ENCODE measurements at regions not wholly inside any gene's neighbourhood (a gene's known extent, or its start where the extent isn't known, plus 50 kb on each side); places are given as distances from the start of the nearest gene placed in this dataset.
"Not testable (repeated sequence)": the region's sequence is repeated elsewhere in the genome, so short reads cannot be mapped to it uniquely, and the experiment has no call there.

DNA sequence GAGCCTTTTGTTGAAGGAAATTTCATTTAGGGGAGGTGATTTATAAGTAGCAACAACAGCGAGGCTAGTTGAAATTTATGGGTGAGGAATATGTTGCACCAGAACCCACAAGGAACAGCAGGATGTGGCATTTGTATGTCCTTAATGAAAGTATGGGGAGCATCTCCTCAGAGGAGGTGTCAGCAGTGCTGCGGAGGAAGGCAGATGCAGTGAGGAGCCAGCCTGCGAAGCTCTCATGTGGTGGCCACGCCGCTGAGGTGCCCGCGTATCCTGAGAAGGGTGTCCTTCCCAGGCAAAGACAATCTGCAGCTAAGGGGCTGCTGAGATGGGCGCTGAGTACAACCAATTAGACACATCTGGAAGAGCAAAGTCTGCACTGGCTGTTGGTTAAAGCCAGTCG, 178.9 kb downstream of the POTEB start:
- TF ChIP-seq, protein P1, sequence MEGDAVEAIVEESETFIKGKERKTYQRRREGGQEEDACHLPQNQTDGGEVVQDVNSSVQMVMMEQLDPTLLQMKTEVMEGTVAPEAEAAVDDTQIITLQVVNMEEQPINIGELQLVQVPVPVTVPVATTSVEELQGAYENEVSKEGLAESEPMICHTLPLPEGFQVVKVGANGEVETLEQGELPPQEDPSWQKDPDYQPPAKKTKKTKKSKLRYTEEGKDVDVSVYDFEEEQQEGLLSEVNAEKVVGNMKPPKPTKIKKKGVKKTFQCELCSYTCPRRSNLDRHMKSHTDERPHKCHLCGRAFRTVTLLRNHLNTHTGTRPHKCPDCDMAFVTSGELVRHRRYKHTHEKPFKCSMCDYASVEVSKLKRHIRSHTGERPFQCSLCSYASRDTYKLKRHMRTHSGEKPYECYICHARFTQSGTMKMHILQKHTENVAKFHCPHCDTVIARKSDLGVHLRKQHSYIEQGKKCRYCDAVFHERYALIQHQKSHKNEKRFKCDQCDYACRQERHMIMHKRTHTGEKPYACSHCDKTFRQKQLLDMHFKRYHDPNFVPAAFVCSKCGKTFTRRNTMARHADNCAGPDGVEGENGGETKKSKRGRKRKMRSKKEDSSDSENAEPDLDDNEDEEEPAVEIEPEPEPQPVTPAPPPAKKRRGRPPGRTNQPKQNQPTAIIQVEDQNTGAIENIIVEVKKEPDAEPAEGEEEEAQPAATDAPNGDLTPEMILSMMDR (conservative IDR thresholded peaks at IDR 0.05; ENCODE audit: low read depth, low read length) = not testable (repeated sequence)
- not testable (repeated sequence) for TF ChIP-seq EZH2phosphoT487 (IDR thresholded peaks at IDR 0.05; ENCODE audit: borderline replicate concordance, low read length); EZH2 (IDR thresholded peaks at IDR 0.05; ENCODE audit: low read length, unreplicated experiment)

Measured in PC-3 (cell line).